RWPE2 (cell line): ENCODE measurements at regions not wholly inside any gene's neighbourhood (a gene's known extent, or its start where the extent isn't known, plus 50 kb on each side); places are given as distances from the start of the nearest gene placed in this dataset.
A peak's percentile ranks its signal among the peaks of the same experiment; 100 is the strongest.

Source experiments
- ATAC-seq: fragments of 200-7000 bp; cut with Tn5 transposase; 3 replicates; pipeline ENCODE4 v1.9.1; 2021; ENCODE audit warnings: low read depth
- DNase-seq: peaks from one replicate; pipeline ENCODE4 v3.0.0-alpha.2; 2020; ENCODE audit warnings: low spot score
- H3K27ac ChIP-seq: fragments of 450-650 bp; 2 replicates; pipeline ENCODE4 v1.5.1; 2017; ENCODE audit warnings: mild to moderate bottlenecking; ENCODE audit not compliant: poor library complexity, severe bottlenecking
- H3K27me3 ChIP-seq: fragments of 250-450 bp; sonication (Bioruptor Pico); 2 replicates; pipeline ENCODE4 v1.5.1; 2021; ENCODE audit warnings: mild to moderate bottlenecking, moderate library complexity; ENCODE audit not compliant: insufficient read depth, poor library complexity, severe bottlenecking
- H3K36me3 ChIP-seq: fragments of 250-450 bp; sonication (Bioruptor Pico); 2 replicates; pipeline ENCODE4 v1.5.1; 2020; ENCODE audit warnings: low read depth, mild to moderate bottlenecking, moderate library complexity
- H3K4me1 ChIP-seq: fragments of 250-450 bp; sonication (Bioruptor Pico); 2 replicates; pipeline ENCODE4 v1.5.1; 2021; ENCODE audit warnings: mild to moderate bottlenecking, moderate library complexity; ENCODE audit not compliant: insufficient read depth, poor library complexity, severe bottlenecking
- H3K4me3 ChIP-seq: fragments of 250-450 bp; sonication (Bioruptor Pico); 2 replicates; pipeline ENCODE4 v1.5.1; 2021; ENCODE audit warnings: mild to moderate bottlenecking, moderate library complexity; ENCODE audit not compliant: severe bottlenecking
- H3K9me3 ChIP-seq: fragments of 250-450 bp; sonication (Bioruptor Pico); 2 replicates; pipeline ENCODE4 v1.5.1; 2021; ENCODE audit warnings: mild to moderate bottlenecking, moderate library complexity; ENCODE audit not compliant: severe bottlenecking
- CTCF ChIP-seq: fragments of 450-650 bp; IDR thresholded peaks from one replicate; pipeline ENCODE4 v1.5.1; 2017; ENCODE audit warnings: mild to moderate bottlenecking, moderate library complexity; ENCODE audit not compliant: poor library complexity, severe bottlenecking

GRCh38 chr13:65921933-65922332 lies 1308.2 kb downstream of the PCDH9 start:
- Histone ChIP-seq H3K4me1 (peaks cover 19% of the 10 kb centered on the region), H3K36me3 (no peaks in the 10 kb centered on the region), H3K9me3 (no peaks in the 10 kb centered on the region), H3K4me3 (no peak overlapping the region), H3K27ac (peak overlapping the region; percentile 56), H3K27me3 (no peaks in the 10 kb centered on the region)
- no peak for DNase-seq
- no peak for TF ChIP-seq CTCF
- ATAC-seq = peak; percentile 54; the same call in 2 of the 3 replicates

GRCh38 chr13:65917731-65918130 lies 1312.4 kb downstream of the PCDH9 start:
- H3K9me3 ChIP-seq = no peaks in the 10 kb centered on the region
- H3K27ac ChIP-seq = no peak overlapping the region
- no peaks in the 10 kb centered on the region for H3K27me3 ChIP-seq
- ATAC-seq = no peak
- no peak overlapping the region for H3K4me3 ChIP-seq
- TF ChIP-seq CTCF = no peak
- no peaks in the 10 kb centered on the region for H3K36me3 ChIP-seq
- H3K4me1 ChIP-seq = peaks cover 32% of the 10 kb centered on the region
- DNase-seq = no peak

GRCh38 chr13:65915195-65915594 lies 1314.9 kb downstream of the PCDH9 start:
- Histone ChIP-seq H3K27ac (peak overlapping the region; percentile 96), H3K9me3 (no peaks in the 10 kb centered on the region), H3K4me3 (no peak overlapping the region), H3K27me3 (no peaks in the 10 kb centered on the region), H3K36me3 (no peaks in the 10 kb centered on the region), H3K4me1 (peaks cover 36% of the 10 kb centered on the region)
- no peak for TF ChIP-seq CTCF
- DNase-seq = no peak
- no peak for ATAC-seq

- Histone ChIP-seq H3K27ac (peak overlapping the region; percentile 96), H3K27me3 (no peaks in the 10 kb centered on the region), H3K4me1 (peaks cover 36% of the 10 kb centered on the region), H3K9me3 (no peaks in the 10 kb centered on the region), H3K36me3 (no peaks in the 10 kb centered on the region), H3K4me3 (no peak overlapping the region)
- TF ChIP-seq CTCF = no peak
- no peak for DNase-seq
- peak; percentile 46; the same call in 1 of the 3 replicates for ATAC-seq
These were observed 1315.4 kb downstream of the PCDH9 start for GRCh38 chr13:65914716-65915115.

GRCh38 chr13:65913173-65913572 lies 1317.0 kb downstream of the PCDH9 start:
- DNase-seq = no peak
- ATAC-seq = peak; percentile 95

More at GRCh38 chr13:65913173-65913572, 1317.0 kb downstream of the PCDH9 start:
- Histone ChIP-seq H3K4me1 (peaks cover 36% of the 10 kb centered on the region), H3K36me3 (no peaks in the 10 kb centered on the region), H3K4me3 (no peak overlapping the region), H3K9me3 (no peaks in the 10 kb centered on the region), H3K27ac (peak overlapping the region; percentile 96), H3K27me3 (no peaks in the 10 kb centered on the region)
- TF ChIP-seq CTCF = no peak
